Astrocyte (in vitro differentiated cells and primary cell): ENCODE measurements at regions not wholly inside any gene's neighbourhood (a gene's known extent, or its start where the extent isn't known, plus 50 kb on each side); places are given as distances from the start of the nearest gene placed in this dataset.

ENCODE experiments used
- CTCF ChIP-seq: IDR thresholded peaks from 2 replicates; pipeline ENCODE4 v1.5.1; 2011; ENCODE audit warnings: low read depth, mild to moderate bottlenecking, inconsistent platforms, low read length, moderate library complexity; ENCODE audit not compliant: insufficient read depth
- EZH2 ChIP-seq: IDR thresholded peaks from 2 replicates; pipeline ENCODE4 v1.6.1; 2012; ENCODE audit warnings: mild to moderate bottlenecking, low read length, inconsistent platforms; ENCODE audit not compliant: insufficient read depth

GRCh38 chr5:13188371-13188770, 756.1 kb downstream of the DNAH5 start:
- no peak for TF ChIP-seq CTCF
- no peak for TF ChIP-seq EZH2
